B cell (primary cell): ENCODE measurements at regions not wholly inside any gene's neighbourhood (a gene's known extent, or its start where the extent isn't known, plus 50 kb on each side); places are given as distances from the start of the nearest gene placed in this dataset.
"Not testable (repeated sequence)": the region's sequence is repeated elsewhere in the genome, so short reads cannot be mapped to it uniquely, and the experiment has no call there.

Experiments
- ATAC-seq: fragments of 200-7000 bp; cut with Tn5 transposase; one replicate; pipeline ENCODE4 v1.10.0; 2021; ENCODE audit warnings: low read depth, mild to moderate bottlenecking, moderate number of reproducible peaks, moderate library complexity
- CTCF ChIA-PET: fragments of 350-600 bp; sonication (Branson Sonifier 250); formaldehyde crosslinking; loops from one replicate; lab custom pipeline; 2021; ENCODE audit warnings: antibody characterized with exemption, inconsistent platforms; lab: Charles Lee
- POLR2A ChIA-PET: fragments of 350-600 bp; sonication (Branson Sonifier 250); formaldehyde crosslinking; loops from one replicate; lab custom pipeline; 2021; ENCODE audit warnings: antibody characterized with exemption; lab: Charles Lee
- DNase-seq: peaks from one replicate; pipeline ENCODE4 v3.0.0; 2013
- H2AFZ ChIP-seq: 2 replicates; pipeline ENCODE4 v1.6.1; 2012; ENCODE audit warnings: mild to moderate bottlenecking, low read depth, low read length; ENCODE audit not compliant: insufficient read depth, poor library complexity, severe bottlenecking
- H3K27ac ChIP-seq, 2 donors: 1 replicate in 1 of 2; 2 replicates in 1 of 2; pipeline ENCODE4 v1.5.1; 2012 to 2013; ENCODE audit warnings: low read length in 2 of 2, mild to moderate bottlenecking in 2 of 2, moderate library complexity in 1 of 2
- H3K27me3 ChIP-seq, 4 experiments: fragments of 200-600 bp in 1 of 4; sonication (generic) in 1 of 4; replicated peaks in 1 of 4; 1 replicate in 2 of 4; 2 replicates in 2 of 4; pipeline versions ENCODE4 v1.6.1 to v1.7.0; 2013 to 2016; ENCODE audit warnings: low read length in 3 of 4, mild to moderate bottlenecking in 2 of 4, mixed read lengths in 1 of 4, moderate library complexity in 1 of 4; ENCODE audit not compliant: insufficient read depth in 4 of 4, control insufficient read depth in 3 of 4; ENCODE audit errors: control extremely low read depth in 1 of 4
- H3K36me3 ChIP-seq, 2 experiments: replicated peaks in 1 of 2; 1 replicate in 1 of 2; 2 replicates in 1 of 2; pipeline versions ENCODE4 v1.6.1 to v1.7.1; 2013; ENCODE audit warnings: low read length in 1 of 2; ENCODE audit not compliant: insufficient read depth in 2 of 2, control insufficient read depth in 1 of 2; ENCODE audit errors: control extremely low read depth in 1 of 2, extremely low read depth in 1 of 2
- H3K4me1 ChIP-seq, 2 donors: fragments of 200-600 bp in 1 of 2; sonication (generic) in 1 of 2; 1 replicate in 1 of 2; 2 replicates in 1 of 2; pipeline versions ENCODE4 v1.5.1 to v1.6.1; 2013 to 2017; ENCODE audit warnings: low read length in 2 of 2; ENCODE audit not compliant: control insufficient read depth in 2 of 2, insufficient read depth in 2 of 2
- H3K4me2 ChIP-seq: replicated peaks from 2 replicates; pipeline ENCODE3; 2012; ENCODE audit warnings: mild to moderate bottlenecking, low read depth, low read length; ENCODE audit not compliant: poor library complexity, severe bottlenecking
- H3K4me3 ChIP-seq, 5 experiments: fragments of 200-600 bp in 1 of 5; sonication (generic) in 1 of 5; 1 replicate in 3 of 5; 2 replicates in 2 of 5; pipeline versions ENCODE4 v1.5.1 to v1.7.0; 2011 to 2016; ENCODE audit warnings: low read length in 4 of 5, mild to moderate bottlenecking in 4 of 5, low read depth in 2 of 5, control low read depth in 1 of 5, moderate library complexity in 1 of 5; ENCODE audit not compliant: insufficient read depth in 1 of 5; ENCODE audit errors: control extremely low read depth in 1 of 5, extremely low read depth in 1 of 5
- H3K79me2 ChIP-seq: fragments of 200-600 bp; sonication (generic); one replicate; pipeline ENCODE4 v1.6.0; 2016; ENCODE audit warnings: low read length; ENCODE audit not compliant: control insufficient read depth, insufficient read depth
- H3K9ac ChIP-seq: fragments of 200-600 bp; sonication (generic); 2 replicates; pipeline ENCODE4 v1.6.1; 2017; ENCODE audit warnings: mild to moderate bottlenecking, low read length, moderate library complexity
- H3K9me3 ChIP-seq, 3 donors: one replicate each; pipeline versions ENCODE4 v1.6.1 to v1.7.1; 2013; ENCODE audit warnings: low read length in 2 of 3; ENCODE audit not compliant: control insufficient read depth in 2 of 3, insufficient read depth in 1 of 3; ENCODE audit errors: control extremely low read depth in 1 of 3
- H4K20me1 ChIP-seq: 2 replicates; pipeline ENCODE4 v1.6.0; 2012; ENCODE audit warnings: mild to moderate bottlenecking, low read length; ENCODE audit not compliant: insufficient read depth, control insufficient read depth, poor library complexity, severe bottlenecking
- H3K27ac Mint-ChIP-seq: one replicate; pipeline ENCODE4 v1.8.0; 2021; ENCODE audit warnings: mixed read lengths
- H3K27me3 Mint-ChIP-seq: one replicate; pipeline ENCODE4 v1.8.0; 2021; ENCODE audit warnings: mixed read lengths
- H3K4me1 Mint-ChIP-seq: one replicate; pipeline ENCODE4 v1.8.0; 2021; ENCODE audit warnings: mixed read lengths
- H3K4me3 Mint-ChIP-seq: one replicate; pipeline ENCODE4 v1.8.0; 2021; ENCODE audit warnings: mixed read lengths
- H3K9me3 Mint-ChIP-seq: one replicate; pipeline ENCODE4 v1.8.0; 2022; ENCODE audit warnings: mixed read lengths; ENCODE audit not compliant: insufficient read depth
- EZH2 ChIP-seq: IDR thresholded peaks from 2 replicates; pipeline ENCODE4 v1.6.1; 2012; ENCODE audit warnings: borderline replicate concordance, low read depth, mild to moderate bottlenecking, moderate library complexity, low read length; ENCODE audit not compliant: insufficient read depth, poor library complexity, severe bottlenecking
- WGBS: methylation state at CpG from one replicate; pipeline ENCODE4 v1.1.5; 2013; ENCODE audit warnings: missing lambda C conversion rate; ENCODE audit not compliant: insufficient coverage; 5-methylcytosine and 5-hydroxymethylcytosine counted together
- intact Hi-C: fragments of 100-400 bp; cut with micrococcal nuclease; formaldehyde crosslinking; loops from one replicate; pipeline ENCODE4 v1.10.0; 2022
- TF ChIP-seq, protein P1 (sequence below): fragments of 200-600 bp; IDR thresholded peaks from one replicate; pipeline ENCODE4 v1.8.0; 2022; ENCODE audit warnings: antibody characterized with exemption, mild to moderate bottlenecking

GRCh38 chr20:52033313-52033712 is 158.3 kb downstream of the ZFP64 start:
- Histone ChIP-seq H3K36me3 (no peaks in the 10 kb centered on the region), H3K4me1 (no peaks in the 10 kb centered on the region)
- POLR2A ChIA-PET, result no interaction called here

DNA sequence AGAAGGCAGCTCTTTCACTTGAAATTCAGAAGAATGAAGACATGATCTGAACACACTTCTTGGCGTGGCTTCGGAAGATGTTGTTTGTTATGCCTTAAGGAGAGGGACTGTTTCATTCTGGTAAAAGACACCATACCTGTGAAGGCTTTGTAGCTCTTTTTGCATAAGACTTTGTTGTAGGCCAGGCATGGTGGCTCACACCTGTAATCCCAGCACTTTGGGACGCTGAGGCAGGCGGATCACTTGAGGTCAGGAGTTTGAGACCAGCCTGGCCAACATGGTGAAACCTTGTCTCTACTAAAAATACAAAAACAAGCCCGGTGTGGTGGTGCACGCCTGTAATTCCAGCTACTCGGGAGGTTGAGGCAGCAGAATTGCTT is 159.3 kb downstream of the ZFP64 start:
- H3K4me1 Mint-ChIP-seq, H4K20me1 ChIP-seq, CTCF ChIA-PET, POLR2A ChIA-PET, H3K4me3 Mint-ChIP-seq, H3K4me3 ChIP-seq, H2AFZ ChIP-seq, H3K27me3 Mint-ChIP-seq, H3K9me3 Mint-ChIP-seq, H3K36me3 ChIP-seq, ATAC-seq, DNase-seq, H3K27me3 ChIP-seq, H3K9ac ChIP-seq, H3K9me3 ChIP-seq, H3K4me1 ChIP-seq, H3K4me2 ChIP-seq, intact Hi-C loops, H3K27ac Mint-ChIP-seq, H3K79me2 ChIP-seq, H3K27ac ChIP-seq: not testable (repeated sequence)
- 100% methylated on average over 4 of the region's 7 CpGs for WGBS

More at GRCh38 chr20:52033313-52033712, 158.3 kb downstream of the ZFP64 start:
- Histone ChIP-seq H3K27me3 (no peaks in the 10 kb centered on the region), H3K27ac (no peak overlapping the region), H3K4me2 (no peak overlapping the region), H4K20me1 (no peaks in the 10 kb centered on the region), H3K9me3 (no peaks in the 10 kb centered on the region), H3K9ac (no peak overlapping the region), H3K4me3 (no peak overlapping the region), H3K79me2 (no peaks in the 10 kb centered on the region), H2AFZ (no peak overlapping the region)
- ATAC-seq (no peak), DNase-seq (no peak)
- intact Hi-C loops, result no loop called here
- TF ChIP-seq EZH2, result no peak
- TF ChIP-seq, protein P1, sequence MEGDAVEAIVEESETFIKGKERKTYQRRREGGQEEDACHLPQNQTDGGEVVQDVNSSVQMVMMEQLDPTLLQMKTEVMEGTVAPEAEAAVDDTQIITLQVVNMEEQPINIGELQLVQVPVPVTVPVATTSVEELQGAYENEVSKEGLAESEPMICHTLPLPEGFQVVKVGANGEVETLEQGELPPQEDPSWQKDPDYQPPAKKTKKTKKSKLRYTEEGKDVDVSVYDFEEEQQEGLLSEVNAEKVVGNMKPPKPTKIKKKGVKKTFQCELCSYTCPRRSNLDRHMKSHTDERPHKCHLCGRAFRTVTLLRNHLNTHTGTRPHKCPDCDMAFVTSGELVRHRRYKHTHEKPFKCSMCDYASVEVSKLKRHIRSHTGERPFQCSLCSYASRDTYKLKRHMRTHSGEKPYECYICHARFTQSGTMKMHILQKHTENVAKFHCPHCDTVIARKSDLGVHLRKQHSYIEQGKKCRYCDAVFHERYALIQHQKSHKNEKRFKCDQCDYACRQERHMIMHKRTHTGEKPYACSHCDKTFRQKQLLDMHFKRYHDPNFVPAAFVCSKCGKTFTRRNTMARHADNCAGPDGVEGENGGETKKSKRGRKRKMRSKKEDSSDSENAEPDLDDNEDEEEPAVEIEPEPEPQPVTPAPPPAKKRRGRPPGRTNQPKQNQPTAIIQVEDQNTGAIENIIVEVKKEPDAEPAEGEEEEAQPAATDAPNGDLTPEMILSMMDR, result no peak
- CTCF ChIA-PET, result interaction anchor here (0.5 kb wide), 1 partner anchor 244 kb away, joined by 3 read pairs; no protein-coding TSS in a partner anchor
- Mint-ChIP-seq H3K4me3 (no peak overlapping the region), H3K4me1 (no peaks in the 10 kb centered on the region), H3K27ac (no peak overlapping the region), H3K9me3 (no peaks in the 10 kb centered on the region), H3K27me3 (peaks cover 4% of the 10 kb centered on the region)
- 100% methylated on average over 1 of the region's 5 CpGs for WGBS
